Breast epithelium (tissue), 4 donors: ENCODE measurements at regions not wholly inside any gene's neighbourhood (a gene's known extent, or its start where the extent isn't known, plus 50 kb on each side); places are given as distances from the start of the nearest gene placed in this dataset.

Experiments used
- DNase-seq, 2 donors: peaks; one replicate each; pipeline ENCODE4 v3.0.0-alpha.2; 2019; ENCODE audit warnings: low spot score in 2 of 2
- H3K27ac ChIP-seq, 2 donors: fragments of 200-600 bp; sonication (generic) in 1 of 2; one replicate each; pipeline ENCODE4 v1.5.1; 2016 to 2019; ENCODE audit warnings: mild to moderate bottlenecking in 1 of 2
- H3K27me3 ChIP-seq, 2 donors: fragments of 200-600 bp; sonication (generic) in 1 of 2; one replicate each; pipeline versions ENCODE4 v1.5.1 to v1.6.0; 2017 to 2019; ENCODE audit warnings: control low read depth in 1 of 2, mild to moderate bottlenecking in 1 of 2
- H3K36me3 ChIP-seq: fragments of 200-600 bp; one replicate; pipeline ENCODE4 v1.5.1; 2019
- H3K4me1 ChIP-seq, 2 donors: fragments of 200-600 bp; sonication (generic); one replicate each; pipeline ENCODE4 v1.5.1; 2016 to 2019; ENCODE audit warnings: control low read depth in 1 of 2
- H3K4me3 ChIP-seq, 3 donors: fragments of 200-600 bp; sonication (generic); 1 replicate in 2 of 3; 2 replicates in 1 of 3; pipeline ENCODE4 v1.5.1; 2016 to 2019; ENCODE audit warnings: mild to moderate bottlenecking in 3 of 3, moderate library complexity in 2 of 3
- H3K9me3 ChIP-seq, 2 donors: fragments of 200-600 bp; sonication (generic) in 1 of 2; one replicate each; pipeline ENCODE4 v1.5.1; 2016 to 2019; ENCODE audit warnings: control low read depth in 1 of 2
- POLR2A ChIP-seq: fragments of 450-650 bp; IDR thresholded peaks from one replicate; pipeline ENCODE4 v1.6.1; 2016; ENCODE audit warnings: antibody characterized with exemption, mild to moderate bottlenecking, moderate library complexity
- POLR2AphosphoS5 ChIP-seq, 3 donors: sonication (generic); formaldehyde crosslinking; IDR thresholded peaks; one replicate each; pipeline ENCODE4 v1.6.1; 2017; ENCODE audit warnings: antibody characterized with exemption in 3 of 3
- intact Hi-C: fragments of 100-400 bp; cut with DNase I; formaldehyde crosslinking; loops from one replicate; pipeline ENCODE4 v1.15.1; 2023; ENCODE audit warnings: low total_unique reads
- TF ChIP-seq, protein P1 (sequence below), 3 donors: fragments of 450-650 bp; IDR thresholded peaks; one replicate each; pipeline ENCODE4 v1.5.1; 2016 to 2017; ENCODE audit warnings: antibody characterized with exemption in 3 of 3, mild to moderate bottlenecking in 3 of 3, moderate library complexity in 3 of 3

GRCh38 chr20:40307268-40307667 is 381.8 kb downstream of the MAFB start:
- TF ChIP-seq, protein P1, sequence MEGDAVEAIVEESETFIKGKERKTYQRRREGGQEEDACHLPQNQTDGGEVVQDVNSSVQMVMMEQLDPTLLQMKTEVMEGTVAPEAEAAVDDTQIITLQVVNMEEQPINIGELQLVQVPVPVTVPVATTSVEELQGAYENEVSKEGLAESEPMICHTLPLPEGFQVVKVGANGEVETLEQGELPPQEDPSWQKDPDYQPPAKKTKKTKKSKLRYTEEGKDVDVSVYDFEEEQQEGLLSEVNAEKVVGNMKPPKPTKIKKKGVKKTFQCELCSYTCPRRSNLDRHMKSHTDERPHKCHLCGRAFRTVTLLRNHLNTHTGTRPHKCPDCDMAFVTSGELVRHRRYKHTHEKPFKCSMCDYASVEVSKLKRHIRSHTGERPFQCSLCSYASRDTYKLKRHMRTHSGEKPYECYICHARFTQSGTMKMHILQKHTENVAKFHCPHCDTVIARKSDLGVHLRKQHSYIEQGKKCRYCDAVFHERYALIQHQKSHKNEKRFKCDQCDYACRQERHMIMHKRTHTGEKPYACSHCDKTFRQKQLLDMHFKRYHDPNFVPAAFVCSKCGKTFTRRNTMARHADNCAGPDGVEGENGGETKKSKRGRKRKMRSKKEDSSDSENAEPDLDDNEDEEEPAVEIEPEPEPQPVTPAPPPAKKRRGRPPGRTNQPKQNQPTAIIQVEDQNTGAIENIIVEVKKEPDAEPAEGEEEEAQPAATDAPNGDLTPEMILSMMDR (IDR thresholded peaks at IDR 0.05) = no peak
- TF ChIP-seq POLR2AphosphoS5 (IDR thresholded peaks at IDR 0.05) (no peak), POLR2A (no peak)
- no peak for DNase-seq
- no peaks in the 10 kb centered on the region for H3K36me3 ChIP-seq
- intact Hi-C loops = no loop called here
- no peaks in the 10 kb centered on the region for H3K9me3 ChIP-seq
- H3K27me3 ChIP-seq = no peaks in the 10 kb centered on the region
- H3K4me1 ChIP-seq = no peaks in the 10 kb centered on the region
- no peak overlapping the region for H3K27ac ChIP-seq
- H3K4me3 ChIP-seq = no peak overlapping the region

- Histone ChIP-seq H3K36me3 (no peaks in the 10 kb centered on the region), H3K27me3 (no peaks in the 10 kb centered on the region), H3K4me3 (no peak overlapping the region), H3K27ac (no peak overlapping the region), H3K4me1 (no peaks in the 10 kb centered on the region), H3K9me3 (no peaks in the 10 kb centered on the region)
- intact Hi-C loops = no loop called here
- TF ChIP-seq POLR2AphosphoS5 (IDR thresholded peaks at IDR 0.05) = no peak
- no peak for TF ChIP-seq POLR2A
- TF ChIP-seq, protein P1 (IDR thresholded peaks at IDR 0.05) = no peak
- DNase-seq = no peak
Observed at GRCh38 chr20:40305303-40305702, 383.7 kb downstream of the MAFB start.

DNA sequence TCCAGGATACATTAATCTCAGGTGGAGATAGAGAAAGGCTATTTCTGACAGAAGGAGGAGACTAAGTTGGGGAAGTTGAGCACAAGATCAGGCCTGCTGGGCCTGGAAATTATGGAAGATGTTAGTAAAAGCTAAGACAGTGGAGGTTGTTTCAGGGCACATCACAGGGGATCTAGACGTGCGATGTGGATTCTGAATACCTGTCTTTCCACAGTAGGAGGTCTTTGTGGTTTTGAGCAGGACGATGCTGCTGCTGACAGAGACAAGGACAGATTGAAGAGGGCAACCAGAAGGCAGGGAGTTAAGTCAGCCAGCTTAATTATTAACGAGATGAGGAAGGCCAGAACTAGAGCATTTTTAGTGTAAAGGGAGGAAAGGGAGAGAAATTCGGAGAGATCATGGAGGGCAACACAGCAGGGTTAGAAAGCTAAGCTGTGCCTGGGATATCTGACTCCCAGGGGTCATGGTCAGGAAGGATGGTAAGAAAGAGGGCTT is 384.9 kb downstream of the MAFB start:
- intact Hi-C loops = no loop called here
- TF ChIP-seq, protein P1 (IDR thresholded peaks at IDR 0.05) = no peak
- TF ChIP-seq POLR2AphosphoS5 (IDR thresholded peaks at IDR 0.05) (no peak), POLR2A (no peak)
- Histone ChIP-seq H3K27me3 (no peaks in the 10 kb centered on the region), H3K4me1 (no peaks in the 10 kb centered on the region), H3K9me3 (no peaks in the 10 kb centered on the region), H3K4me3 (no peak overlapping the region), H3K27ac (no peak overlapping the region), H3K36me3 (no peaks in the 10 kb centered on the region)
- DNase-seq = no peak

GRCh38 chr20:40294747-40295146 is 394.3 kb downstream of the MAFB start:
- H3K27ac ChIP-seq = peak overlapping the region in 1 of 2 donors; percentile 69
- DNase-seq = no peak

DNA sequence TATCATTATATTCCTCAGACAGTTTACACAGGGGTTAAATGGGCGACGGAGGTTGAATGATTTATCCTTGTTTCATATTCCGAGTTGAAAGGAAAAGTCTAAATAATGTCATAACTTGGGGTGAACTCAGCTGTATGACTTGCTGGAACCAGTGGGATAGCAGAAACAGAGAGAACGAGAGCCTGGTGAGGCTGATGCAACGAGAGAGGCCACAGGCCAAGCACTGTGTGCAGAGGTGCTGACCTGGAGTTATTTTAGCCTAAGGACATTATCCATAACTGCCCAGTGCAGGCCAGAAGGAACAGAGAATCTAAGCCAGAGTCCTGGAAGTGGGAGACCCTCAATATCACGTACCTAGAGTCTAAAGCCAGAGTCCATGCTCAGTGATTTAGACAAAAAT is 394.9 kb downstream of the MAFB start:
- intact Hi-C loops = no loop called here
- Histone ChIP-seq H3K27ac (peak overlapping the region; percentile 22 to 69), H3K4me1 (no peaks in the 10 kb centered on the region), H3K4me3 (no peak overlapping the region), H3K9me3 (peaks cover 0 to 10% of the 10 kb centered on the region in 2 donors), H3K36me3 (no peaks in the 10 kb centered on the region), H3K27me3 (no peaks in the 10 kb centered on the region)
- TF ChIP-seq, protein P1 (IDR thresholded peaks at IDR 0.05) = no peak
- peak in 1 of 3 donors; percentile 5 for TF ChIP-seq POLR2AphosphoS5 (IDR thresholded peaks at IDR 0.05)
- no peak for DNase-seq

More at GRCh38 chr20:40294747-40295146, 394.3 kb downstream of the MAFB start:
- H3K4me1 ChIP-seq = no peaks in the 10 kb centered on the region
- no peak overlapping the region for H3K4me3 ChIP-seq
- no peaks in the 10 kb centered on the region for H3K36me3 ChIP-seq
- intact Hi-C loops = no loop called here
- peaks cover 0 to 10% of the 10 kb centered on the region in 2 donors for H3K9me3 ChIP-seq
- H3K27me3 ChIP-seq = no peaks in the 10 kb centered on the region
- TF ChIP-seq, protein P1 (IDR thresholded peaks at IDR 0.05) = no peak
- TF ChIP-seq POLR2A = no peak
